ENCODE measurements at regions not wholly inside any gene's neighbourhood (a gene's known extent, or its start where the extent isn't known, plus 50 kb on each side); places are given as distances from the start of the nearest gene placed in this dataset.

GRCh38 chr4:62288808-62289541 is 1088.8 kb downstream of the ADGRL3 start:
- DNase-seq: no peak

- no peak for DNase-seq
Measured at GRCh38 chr4:62285026-62285425, 1084.9 kb downstream of the ADGRL3 start.

GRCh38 chr4:62279689-62280088 is 1079.6 kb downstream of the ADGRL3 start:
- DNase-seq: no peak

DNA sequence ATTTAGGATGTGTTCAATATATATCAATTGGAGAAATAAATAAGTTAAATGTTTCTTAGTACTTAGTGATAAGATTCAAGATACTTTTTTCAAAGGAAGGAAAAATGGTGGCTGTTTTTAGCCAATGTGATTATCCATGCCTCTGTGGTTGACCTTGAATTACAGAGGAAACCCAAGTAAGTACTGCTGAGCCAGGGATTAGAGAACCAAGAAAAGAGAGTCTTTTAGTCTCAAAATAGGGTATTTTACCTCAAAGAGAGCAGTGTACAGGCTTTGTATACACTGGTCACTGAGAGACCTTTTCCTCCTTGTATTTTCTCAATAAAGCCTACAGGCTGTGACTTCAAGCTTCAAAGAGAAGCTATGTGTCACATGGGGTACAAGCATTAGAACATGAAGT is 1075.3 kb downstream of the ADGRL3 start:
- no peak for DNase-seq

- no peak for DNase-seq
Measured at GRCh38 chr4:62274782-62275181, 1074.7 kb downstream of the ADGRL3 start.

- DNase-seq: no peak
Measured at GRCh38 chr4:62271107-62271506, 1071.0 kb downstream of the ADGRL3 start.

DNA sequence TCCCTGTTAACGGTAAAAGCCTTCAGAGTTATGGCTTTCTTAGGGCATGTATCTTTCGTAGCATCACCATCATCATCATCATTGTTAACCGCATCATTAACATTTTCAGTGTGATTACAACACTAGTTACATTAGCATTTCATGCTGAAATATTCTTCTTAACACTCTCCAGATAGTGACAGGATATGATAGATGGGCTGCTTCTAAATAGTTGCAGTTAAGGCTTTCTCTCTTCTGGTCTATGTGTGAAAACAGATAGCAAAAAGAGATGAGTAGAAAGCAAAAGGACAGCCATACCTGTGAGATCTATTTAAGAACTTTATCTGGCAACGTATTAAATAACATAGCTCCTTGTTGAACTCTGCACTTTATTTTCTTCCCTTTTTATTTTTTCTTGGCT is 1069.8 kb downstream of the ADGRL3 start:
- DNase-seq: no peak

GRCh38 chr4:62263454-62263853 is 1063.3 kb downstream of the ADGRL3 start:
- DNase-seq: no peak

DNA sequence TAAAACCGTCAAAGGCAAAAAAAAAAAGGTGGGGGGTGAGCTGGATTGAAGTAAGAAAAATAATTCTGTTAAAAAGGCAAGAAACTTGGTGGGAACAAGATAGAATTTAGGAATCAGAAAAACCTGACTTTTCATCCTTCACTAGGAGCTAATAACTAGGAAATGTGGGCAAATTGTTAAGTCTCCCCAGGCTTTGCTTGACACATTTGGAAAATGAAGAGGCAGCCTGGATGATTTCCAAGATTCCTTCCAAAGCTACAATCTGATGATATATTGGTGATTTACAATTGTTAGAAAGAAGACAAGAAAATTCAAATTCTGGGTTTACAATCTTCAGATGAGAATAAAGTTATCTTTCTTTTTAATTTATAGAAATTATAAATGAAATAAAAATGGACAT is 1062.5 kb downstream of the ADGRL3 start:
- no peak for DNase-seq

GRCh38 chr4:62260254-62260653 is 1060.1 kb downstream of the ADGRL3 start:
- DNase-seq: no peak

- DNase-seq: no peak
Measured at GRCh38 chr4:62256479-62256878, 1056.4 kb downstream of the ADGRL3 start.

DNA sequence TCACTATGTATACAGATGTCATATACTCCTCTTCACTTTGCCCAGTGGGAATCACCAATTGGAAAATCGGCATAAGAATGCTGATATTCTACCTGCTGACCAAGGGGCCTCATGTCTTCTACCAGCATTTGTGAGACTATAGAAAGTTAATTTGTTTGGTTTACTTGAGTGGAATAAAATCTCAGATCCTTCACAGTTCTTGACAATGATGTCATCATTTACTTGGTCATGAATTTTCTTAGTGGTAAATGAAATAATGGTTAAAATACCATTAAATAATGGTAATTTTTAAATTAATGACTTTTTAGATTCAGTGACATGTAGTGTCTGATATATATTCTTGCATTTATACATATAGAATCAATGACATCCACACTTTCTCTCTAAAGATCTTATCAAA is 1052.6 kb downstream of the ADGRL3 start:
- no peak for DNase-seq

GRCh38 chr4:62250100-62250499 is 1050.0 kb downstream of the ADGRL3 start:
- no peak for DNase-seq

GRCh38 chr4:62243895-62244294 is 1043.8 kb downstream of the ADGRL3 start:
- no peak for DNase-seq

DNA sequence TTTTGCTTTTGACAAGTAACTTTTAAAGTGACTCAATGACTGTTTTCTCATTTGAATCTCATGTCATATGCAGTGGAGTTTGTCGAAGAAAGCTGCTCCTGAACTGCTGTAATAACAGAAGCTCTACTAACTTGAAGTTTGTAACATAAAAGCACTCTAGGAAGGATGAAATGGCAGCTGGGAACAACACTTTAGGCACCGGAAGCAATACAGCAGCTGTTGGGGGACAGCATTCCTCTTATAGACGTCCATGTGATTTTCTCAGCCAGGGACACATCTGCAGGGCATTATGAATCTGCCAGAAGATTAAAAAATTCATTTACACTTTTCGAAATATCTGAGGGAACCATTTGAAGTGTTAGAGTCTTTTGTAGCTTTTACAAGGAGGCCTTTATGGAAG is 1035.8 kb downstream of the ADGRL3 start:
- no peak for DNase-seq

- no peak for DNase-seq
Measured at GRCh38 chr4:62232814-62233213, 1032.7 kb downstream of the ADGRL3 start.

DNA sequence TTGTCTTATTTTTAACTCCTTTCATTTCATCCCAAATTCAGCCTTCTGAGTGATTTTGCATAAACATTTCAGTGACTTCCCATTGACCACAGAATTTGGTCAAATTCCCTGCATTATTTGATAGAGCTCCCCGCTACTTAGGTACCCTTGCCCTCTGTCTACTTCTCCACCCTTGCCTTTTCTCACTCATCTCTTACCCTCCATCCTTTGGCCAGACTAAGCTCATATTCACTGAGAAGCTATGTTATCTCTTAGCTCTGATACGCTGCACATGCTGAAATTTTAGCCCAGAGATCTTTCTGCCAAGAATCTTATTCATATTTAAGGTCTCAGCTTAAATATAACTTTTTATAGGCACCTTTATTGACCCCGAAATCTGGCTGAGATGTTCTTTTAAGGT is 1031.9 kb downstream of the ADGRL3 start:
- DNase-seq: no peak

GRCh38 chr4:62226082-62226481 is 1026.0 kb downstream of the ADGRL3 start:
- DNase-seq: no peak

GRCh38 chr4:62222121-62222520 is 1022.0 kb downstream of the ADGRL3 start:
- no peak for DNase-seq

- peak; percentile 11 for DNase-seq
Measured at GRCh38 chr4:62210486-62210885, 1010.4 kb downstream of the ADGRL3 start.

DNA sequence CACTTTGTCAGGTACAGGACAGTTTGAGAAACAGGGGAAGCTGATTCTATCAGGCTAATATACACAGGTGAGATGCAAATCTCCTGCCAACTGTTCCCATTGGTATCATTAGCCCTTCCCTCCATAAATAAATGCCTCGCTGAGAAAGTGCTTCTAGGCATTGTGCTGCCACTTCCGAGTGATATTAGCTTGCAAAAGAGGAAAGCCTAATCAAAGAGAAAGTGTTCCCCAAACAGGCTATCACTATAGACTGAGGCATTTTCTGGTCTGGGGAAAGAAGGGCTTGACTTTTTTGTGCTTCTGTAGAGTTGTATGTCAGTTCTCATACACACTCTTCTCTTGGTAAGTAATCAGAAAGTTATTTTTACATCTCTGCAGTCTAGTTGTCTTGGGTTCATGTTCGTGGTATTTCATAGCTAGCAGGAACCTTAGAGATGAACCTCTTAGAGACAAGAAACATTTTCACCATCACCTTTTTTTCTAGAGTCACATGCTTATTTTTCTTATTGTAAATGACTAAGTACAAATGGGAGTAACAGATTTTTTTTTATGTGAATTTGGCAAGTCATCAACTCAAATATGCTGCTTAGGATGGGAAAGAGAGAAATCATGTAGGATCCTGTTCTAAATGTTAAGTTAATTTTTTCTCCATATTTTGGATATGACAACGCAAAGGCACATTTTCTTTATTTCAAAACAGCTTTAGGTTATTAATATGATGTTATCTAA is 1009.8 kb downstream of the ADGRL3 start:
- DNase-seq: peak; percentile 35

DNA sequence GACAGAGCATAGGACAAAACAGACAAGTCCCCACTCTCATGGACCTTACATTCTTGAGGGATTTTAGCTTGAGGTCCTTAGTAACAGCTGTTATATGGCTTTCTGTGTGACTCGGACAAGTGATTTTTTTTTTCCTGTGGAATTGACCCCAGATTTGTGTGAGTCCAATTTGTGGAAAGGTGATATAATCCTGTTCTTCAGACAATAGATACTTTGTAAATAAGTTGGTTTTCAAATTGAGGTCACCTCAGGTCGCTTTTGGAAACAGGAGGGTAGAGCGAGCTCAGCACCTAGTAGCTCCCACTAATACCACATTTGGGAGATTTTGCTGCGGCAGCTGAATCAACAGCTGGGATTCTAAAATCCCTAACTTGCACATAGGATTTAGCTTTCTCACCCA is 1008.8 kb downstream of the ADGRL3 start:
- peak; percentile 74 for DNase-seq

DNA sequence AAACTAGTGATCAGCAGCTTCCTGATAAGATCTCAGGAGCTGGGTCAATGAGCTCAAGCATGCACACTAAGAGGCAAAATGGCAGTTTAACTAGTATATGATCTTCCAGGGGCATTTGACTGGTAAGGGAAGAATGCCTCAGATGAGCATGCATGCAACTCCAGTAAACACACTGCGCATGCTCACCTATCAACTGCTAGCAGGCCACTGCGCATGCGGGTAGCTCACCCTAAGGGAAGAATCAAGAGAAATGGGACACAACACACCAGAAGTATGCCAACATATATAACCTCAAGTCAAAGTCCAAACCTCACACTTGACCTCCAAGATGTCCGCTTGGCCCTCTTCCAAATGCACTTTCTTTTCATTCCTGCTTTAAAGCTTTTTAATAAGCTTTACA is 1004.0 kb downstream of the ADGRL3 start:
- no peak for DNase-seq

GRCh38 chr4:62199291-62199810 is 999.2 kb downstream of the ADGRL3 start:
- peak; percentile 56 for DNase-seq
